H1 (cell line): ENCODE measurements at regions not wholly inside any gene's neighbourhood (a gene's known extent, or its start where the extent isn't known, plus 50 kb on each side); places are given as distances from the start of the nearest gene placed in this dataset.

Source experiments
- JUND ChIP-seq: IDR thresholded peaks from 2 replicates; pipeline ENCODE4 v1.6.1; 2011; ENCODE audit warnings: mild to moderate bottlenecking, improper control_type of control experiment, low read length
- ZNF274 ChIP-seq: IDR thresholded peaks from 2 replicates; pipeline ENCODE4 v1.7.0; 2012; ENCODE audit warnings: low read length, borderline replicate concordance; ENCODE audit errors: extremely low read depth
- TF ChIP-seq, protein P1 (sequence below): IDR thresholded peaks from 2 replicates; pipeline ENCODE4 v1.6.1; 2011; ENCODE audit warnings: low read depth, mild to moderate bottlenecking, low read length; ENCODE audit not compliant: insufficient read depth
- TF ChIP-seq, protein P2 (sequence below), 3 experiments: IDR thresholded peaks; 1 replicate in 2 of 3; 2 replicates in 1 of 3; pipeline versions ENCODE4 v1.5.1 to v1.6.1; 2011; ENCODE audit warnings: low read length in 3 of 3, mild to moderate bottlenecking in 3 of 3, inconsistent platforms in 2 of 3, low read depth in 1 of 3, moderate library complexity in 1 of 3; ENCODE audit not compliant: insufficient read depth in 1 of 3; ENCODE audit errors: control extremely low read depth in 1 of 3

DNA sequence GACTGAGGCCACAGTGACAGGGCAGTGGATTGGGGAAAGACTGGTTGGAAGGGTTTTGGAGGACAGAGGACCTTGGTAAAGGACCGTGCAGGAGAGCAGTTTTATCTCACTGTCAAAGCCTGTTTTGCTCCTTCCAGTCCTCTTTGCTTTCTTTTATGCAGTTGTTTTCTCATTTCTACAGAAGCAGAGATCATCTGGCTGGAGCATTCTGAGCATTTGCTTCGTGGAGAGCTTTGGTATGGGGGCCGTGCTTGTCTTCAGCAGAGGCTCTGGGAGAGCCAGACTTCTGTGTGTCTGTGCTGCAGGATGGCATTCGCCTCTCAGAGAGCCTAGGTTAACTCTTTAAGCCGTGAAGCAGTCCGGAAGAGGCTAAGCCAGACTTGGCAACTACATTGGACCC lies 171.8 kb upstream of the TUT7 start:
- no peak for TF ChIP-seq ZNF274
- TF ChIP-seq, protein P1, sequence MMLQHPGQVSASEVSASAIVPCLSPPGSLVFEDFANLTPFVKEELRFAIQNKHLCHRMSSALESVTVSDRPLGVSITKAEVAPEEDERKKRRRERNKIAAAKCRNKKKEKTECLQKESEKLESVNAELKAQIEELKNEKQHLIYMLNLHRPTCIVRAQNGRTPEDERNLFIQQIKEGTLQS = no peak
- no peak for TF ChIP-seq JUND
- TF ChIP-seq, protein P2, sequence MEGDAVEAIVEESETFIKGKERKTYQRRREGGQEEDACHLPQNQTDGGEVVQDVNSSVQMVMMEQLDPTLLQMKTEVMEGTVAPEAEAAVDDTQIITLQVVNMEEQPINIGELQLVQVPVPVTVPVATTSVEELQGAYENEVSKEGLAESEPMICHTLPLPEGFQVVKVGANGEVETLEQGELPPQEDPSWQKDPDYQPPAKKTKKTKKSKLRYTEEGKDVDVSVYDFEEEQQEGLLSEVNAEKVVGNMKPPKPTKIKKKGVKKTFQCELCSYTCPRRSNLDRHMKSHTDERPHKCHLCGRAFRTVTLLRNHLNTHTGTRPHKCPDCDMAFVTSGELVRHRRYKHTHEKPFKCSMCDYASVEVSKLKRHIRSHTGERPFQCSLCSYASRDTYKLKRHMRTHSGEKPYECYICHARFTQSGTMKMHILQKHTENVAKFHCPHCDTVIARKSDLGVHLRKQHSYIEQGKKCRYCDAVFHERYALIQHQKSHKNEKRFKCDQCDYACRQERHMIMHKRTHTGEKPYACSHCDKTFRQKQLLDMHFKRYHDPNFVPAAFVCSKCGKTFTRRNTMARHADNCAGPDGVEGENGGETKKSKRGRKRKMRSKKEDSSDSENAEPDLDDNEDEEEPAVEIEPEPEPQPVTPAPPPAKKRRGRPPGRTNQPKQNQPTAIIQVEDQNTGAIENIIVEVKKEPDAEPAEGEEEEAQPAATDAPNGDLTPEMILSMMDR (IDR thresholded peaks at IDR 0.05; ENCODE audit: control extremely low read depth in 1 of 3, insufficient read depth in 1 of 3, low read depth in 1 of 3, low read length in 3 of 3) = no peak
